ENCODE measurements at regions not wholly inside any gene's neighbourhood (a gene's known extent, or its start where the extent isn't known, plus 50 kb on each side); places are given as distances from the start of the nearest gene placed in this dataset.
"Not testable (repeated sequence)": the region's sequence is repeated elsewhere in the genome, so short reads cannot be mapped to it uniquely, and the experiment has no call there.

GRCh38 chr6:15744818-15745402, 82.1 kb upstream of the DTNBP1 start:
- intact Hi-C loops (cut with micrococcal nuclease), result no loop called here
- Histone ChIP-seq H3K27me3 (ENCODE audit: low read depth) (no peaks in the 10 kb centered on the region), H3K4me3 (no peak overlapping the region), H3K27ac (replicated peaks) (no peak overlapping the region), H3K4me1 (no peaks in the 10 kb centered on the region), H3K9me3 (replicated peaks) (no peaks in the 10 kb centered on the region), H3K36me3 (no peaks in the 10 kb centered on the region)
- TF ChIP-seq CTCF (IDR thresholded peaks at IDR 0.05; ENCODE audit: borderline replicate concordance), result no peak
- no peak for DNase-seq

GRCh38 chr6:15742013-15742412, 79.2 kb upstream of the DTNBP1 start:
- intact Hi-C loops (cut with micrococcal nuclease); H3K36me3 ChIP-seq; H3K27me3 ChIP-seq (ENCODE audit: low read depth); H3K27ac ChIP-seq (replicated peaks); H3K4me3 ChIP-seq; H3K9me3 ChIP-seq (replicated peaks); H3K4me1 ChIP-seq; DNase-seq: not testable (repeated sequence)

- Histone ChIP-seq H3K27me3 (ENCODE audit: low read depth) (no peaks in the 10 kb centered on the region), H3K9me3 (replicated peaks) (no peaks in the 10 kb centered on the region), H3K4me3 (no peak overlapping the region), H3K36me3 (no peaks in the 10 kb centered on the region), H3K27ac (replicated peaks) (no peak overlapping the region), H3K4me1 (no peaks in the 10 kb centered on the region)
- intact Hi-C loops (cut with micrococcal nuclease), result no loop called here
- DNase-seq, result no peak
- TF ChIP-seq CTCF (IDR thresholded peaks at IDR 0.05; ENCODE audit: borderline replicate concordance), result no peak
These were observed 78.6 kb upstream of the DTNBP1 start for GRCh38 chr6:15741405-15741804.

GRCh38 chr6:15739867-15740266, 77.0 kb upstream of the DTNBP1 start:
- TF ChIP-seq CTCF (IDR thresholded peaks at IDR 0.05; ENCODE audit: borderline replicate concordance), result no peak
- no peaks in the 10 kb centered on the region for H3K27me3 ChIP-seq (ENCODE audit: low read depth)
- H3K4me3 ChIP-seq, result no peak overlapping the region
- H3K9me3 ChIP-seq (replicated peaks), result no peaks in the 10 kb centered on the region
- H3K27ac ChIP-seq (replicated peaks), result no peak overlapping the region
- intact Hi-C loops (cut with micrococcal nuclease), result no loop called here
- H3K4me1 ChIP-seq, result peaks cover 10% of the 10 kb centered on the region
- no peak for DNase-seq
- no peaks in the 10 kb centered on the region for H3K36me3 ChIP-seq

- no peak for TF ChIP-seq CTCF (IDR thresholded peaks at IDR 0.05; ENCODE audit: borderline replicate concordance)
- DNase-seq, result no peak
These were observed 76.5 kb upstream of the DTNBP1 start for GRCh38 chr6:15739353-15739752.

GRCh38 chr6:15738195-15738594, 75.4 kb upstream of the DTNBP1 start:
- intact Hi-C loops (cut with micrococcal nuclease); H3K36me3 ChIP-seq; H3K4me3 ChIP-seq; DNase-seq; H3K27me3 ChIP-seq (ENCODE audit: low read depth); H3K9me3 ChIP-seq (replicated peaks); H3K27ac ChIP-seq (replicated peaks): not testable (repeated sequence)
- peaks cover 10% of the 10 kb centered on the region for H3K4me1 ChIP-seq

More at GRCh38 chr6:15739353-15739752, 76.5 kb upstream of the DTNBP1 start:
- Histone ChIP-seq H3K9me3 (replicated peaks) (no peaks in the 10 kb centered on the region), H3K36me3 (no peaks in the 10 kb centered on the region), H3K4me1 (peaks cover 10% of the 10 kb centered on the region), H3K27ac (replicated peaks) (no peak overlapping the region), H3K4me3 (no peak overlapping the region), H3K27me3 (ENCODE audit: low read depth) (no peaks in the 10 kb centered on the region)
- intact Hi-C loops (cut with micrococcal nuclease), result no loop called here
